Keratinocyte (primary cell): ENCODE measurements at regions not wholly inside any gene's neighbourhood (a gene's known extent, or its start where the extent isn't known, plus 50 kb on each side); places are given as distances from the start of the nearest gene placed in this dataset.

Experiments
- EZH2 ChIP-seq: IDR thresholded peaks from one replicate; pipeline ENCODE4 v1.6.1; 2012; ENCODE audit warnings: inconsistent platforms, mild to moderate bottlenecking, low read length, moderate library complexity
- TF ChIP-seq, protein P1 (sequence below), 3 experiments: IDR thresholded peaks in 1 of 3; conservative IDR thresholded peaks in 1 of 3; optimal IDR thresholded peaks in 1 of 3; 2 replicates in 2 of 3; 3 replicates in 1 of 3; pipeline versions ENCODE3 to v1.5.1; 2011; ENCODE audit warnings: low read length in 3 of 3, mild to moderate bottlenecking in 3 of 3, moderate library complexity in 2 of 3, control low read depth in 1 of 3, inconsistent platforms in 1 of 3; ENCODE audit not compliant: insufficient read depth in 2 of 3; ENCODE audit errors: extremely low read depth in 1 of 3

DNA sequence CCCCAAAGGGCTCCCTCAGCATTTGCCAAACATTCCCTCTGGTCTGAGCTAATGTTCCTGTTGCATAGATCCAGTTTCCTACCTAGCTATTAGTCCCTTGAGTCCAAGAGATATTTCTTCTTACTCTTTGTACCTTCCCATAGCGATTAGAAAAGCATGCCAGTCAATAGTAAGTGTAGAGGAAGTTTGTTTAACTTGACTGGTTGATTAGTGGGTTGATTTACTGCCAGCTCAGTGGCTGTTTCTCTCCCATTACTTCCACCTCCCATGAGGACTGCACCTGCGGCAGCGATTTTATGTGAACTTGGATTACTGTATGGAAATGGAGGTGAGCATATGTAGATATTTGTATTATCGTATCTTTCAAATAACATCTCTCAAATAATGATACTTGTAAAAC, 1748.4 kb upstream of the CELF4 start:
- TF ChIP-seq, protein P1, sequence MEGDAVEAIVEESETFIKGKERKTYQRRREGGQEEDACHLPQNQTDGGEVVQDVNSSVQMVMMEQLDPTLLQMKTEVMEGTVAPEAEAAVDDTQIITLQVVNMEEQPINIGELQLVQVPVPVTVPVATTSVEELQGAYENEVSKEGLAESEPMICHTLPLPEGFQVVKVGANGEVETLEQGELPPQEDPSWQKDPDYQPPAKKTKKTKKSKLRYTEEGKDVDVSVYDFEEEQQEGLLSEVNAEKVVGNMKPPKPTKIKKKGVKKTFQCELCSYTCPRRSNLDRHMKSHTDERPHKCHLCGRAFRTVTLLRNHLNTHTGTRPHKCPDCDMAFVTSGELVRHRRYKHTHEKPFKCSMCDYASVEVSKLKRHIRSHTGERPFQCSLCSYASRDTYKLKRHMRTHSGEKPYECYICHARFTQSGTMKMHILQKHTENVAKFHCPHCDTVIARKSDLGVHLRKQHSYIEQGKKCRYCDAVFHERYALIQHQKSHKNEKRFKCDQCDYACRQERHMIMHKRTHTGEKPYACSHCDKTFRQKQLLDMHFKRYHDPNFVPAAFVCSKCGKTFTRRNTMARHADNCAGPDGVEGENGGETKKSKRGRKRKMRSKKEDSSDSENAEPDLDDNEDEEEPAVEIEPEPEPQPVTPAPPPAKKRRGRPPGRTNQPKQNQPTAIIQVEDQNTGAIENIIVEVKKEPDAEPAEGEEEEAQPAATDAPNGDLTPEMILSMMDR (optimal IDR thresholded peaks at IDR 0.05 in 1 of 3, IDR thresholded peaks at IDR 0.05 in 1 of 3, conservative IDR thresholded peaks at IDR 0.05 in 1 of 3; ENCODE audit: extremely low read depth in 1 of 3, insufficient read depth in 2 of 3, low read length in 3 of 3): no peak
- no peak for TF ChIP-seq EZH2
